ENCODE measurements at regions not wholly inside any gene's neighbourhood (a gene's known extent, or its start where the extent isn't known, plus 50 kb on each side); places are given as distances from the start of the nearest gene placed in this dataset.

DNA sequence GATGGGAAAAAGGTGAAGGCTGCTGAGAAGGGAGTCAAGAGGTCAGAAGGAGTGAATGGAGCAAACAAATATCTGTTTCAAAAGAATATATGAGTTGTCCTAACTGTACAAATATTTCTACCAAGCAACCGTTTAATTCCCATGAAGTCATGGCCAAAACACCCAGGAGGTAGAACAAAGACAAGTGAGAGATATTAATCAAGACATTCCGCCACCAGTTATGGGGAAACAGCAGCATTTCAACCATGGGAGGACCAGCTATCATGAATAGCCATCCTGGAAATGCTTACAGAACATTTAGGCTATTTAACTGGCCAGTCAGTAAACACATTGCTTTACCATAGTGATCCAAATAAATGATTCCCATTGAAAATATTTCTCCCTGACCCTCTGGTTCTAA is 396.3 kb downstream of the IRS1 start:
- TF ChIP-seq, protein P1, sequence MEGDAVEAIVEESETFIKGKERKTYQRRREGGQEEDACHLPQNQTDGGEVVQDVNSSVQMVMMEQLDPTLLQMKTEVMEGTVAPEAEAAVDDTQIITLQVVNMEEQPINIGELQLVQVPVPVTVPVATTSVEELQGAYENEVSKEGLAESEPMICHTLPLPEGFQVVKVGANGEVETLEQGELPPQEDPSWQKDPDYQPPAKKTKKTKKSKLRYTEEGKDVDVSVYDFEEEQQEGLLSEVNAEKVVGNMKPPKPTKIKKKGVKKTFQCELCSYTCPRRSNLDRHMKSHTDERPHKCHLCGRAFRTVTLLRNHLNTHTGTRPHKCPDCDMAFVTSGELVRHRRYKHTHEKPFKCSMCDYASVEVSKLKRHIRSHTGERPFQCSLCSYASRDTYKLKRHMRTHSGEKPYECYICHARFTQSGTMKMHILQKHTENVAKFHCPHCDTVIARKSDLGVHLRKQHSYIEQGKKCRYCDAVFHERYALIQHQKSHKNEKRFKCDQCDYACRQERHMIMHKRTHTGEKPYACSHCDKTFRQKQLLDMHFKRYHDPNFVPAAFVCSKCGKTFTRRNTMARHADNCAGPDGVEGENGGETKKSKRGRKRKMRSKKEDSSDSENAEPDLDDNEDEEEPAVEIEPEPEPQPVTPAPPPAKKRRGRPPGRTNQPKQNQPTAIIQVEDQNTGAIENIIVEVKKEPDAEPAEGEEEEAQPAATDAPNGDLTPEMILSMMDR (IDR thresholded peaks at IDR 0.05; ENCODE audit: borderline replicate concordance, extremely low read depth, low read length, poor library complexity, severe bottlenecking): no peak
- TF ChIP-seq EZH2 (IDR thresholded peaks at IDR 0.05; ENCODE audit: borderline replicate concordance, low read depth, low read length, severe bottlenecking): no peak
